Activated naive CD8-positive, alpha-beta T cell (primary cell): ENCODE measurements at regions not wholly inside any gene's neighbourhood (a gene's known extent, or its start where the extent isn't known, plus 50 kb on each side); places are given as distances from the start of the nearest gene placed in this dataset.

Experiments used
- H3K27ac Mint-ChIP-seq: one replicate; pipeline ENCODE4 v1.8.0; 2021; ENCODE audit warnings: mixed read lengths
- H3K27me3 Mint-ChIP-seq: one replicate; pipeline ENCODE4 v1.8.0; 2021; ENCODE audit warnings: mixed read lengths
- H3K36me3 Mint-ChIP-seq: one replicate; pipeline ENCODE4 v1.8.0; 2021; ENCODE audit warnings: mixed read lengths
- H3K4me1 Mint-ChIP-seq: one replicate; pipeline ENCODE4 v1.8.0; 2021; ENCODE audit warnings: low read depth, mixed read lengths
- H3K4me3 Mint-ChIP-seq: one replicate; pipeline ENCODE4 v1.8.0; 2021; ENCODE audit warnings: mild to moderate bottlenecking, mixed read lengths
- H3K9me3 Mint-ChIP-seq: one replicate; pipeline ENCODE4 v1.8.0; 2021; ENCODE audit warnings: low read depth, mixed read lengths

GRCh38 chr15:56868170-56868569, 50.3 kb upstream of the TCF12 start:
- H3K9me3 Mint-ChIP-seq = no peaks in the 10 kb centered on the region
- no peaks in the 10 kb centered on the region for H3K27me3 Mint-ChIP-seq
- H3K4me3 Mint-ChIP-seq = no peak overlapping the region
- no peaks in the 10 kb centered on the region for H3K4me1 Mint-ChIP-seq
- H3K27ac Mint-ChIP-seq = no peak overlapping the region
- H3K36me3 Mint-ChIP-seq = no peaks in the 10 kb centered on the region

DNA sequence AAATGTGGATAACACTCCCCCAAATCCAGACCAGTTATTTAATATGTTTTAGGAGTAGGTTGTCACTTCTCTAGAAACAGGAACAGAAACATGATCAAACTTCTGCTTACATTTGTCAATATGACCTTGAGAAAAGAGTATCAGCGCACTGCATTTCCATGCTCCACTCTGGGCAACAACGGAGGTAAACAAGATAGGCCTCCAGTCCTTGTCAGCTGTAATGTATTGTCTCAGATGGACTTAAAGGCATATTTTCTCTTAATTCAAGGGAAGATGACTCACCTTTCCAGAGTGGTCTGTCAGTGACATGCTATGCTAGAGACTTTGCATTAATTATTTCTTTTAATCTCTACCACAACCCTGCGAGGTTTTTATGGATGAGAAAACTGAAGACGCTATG, 51.6 kb upstream of the TCF12 start:
- H3K27me3 Mint-ChIP-seq = no peaks in the 10 kb centered on the region
- H3K4me3 Mint-ChIP-seq = no peak overlapping the region
- H3K27ac Mint-ChIP-seq = no peak overlapping the region
- H3K4me1 Mint-ChIP-seq = no peaks in the 10 kb centered on the region
- peaks cover 2% of the 10 kb centered on the region for H3K36me3 Mint-ChIP-seq
- H3K9me3 Mint-ChIP-seq = no peaks in the 10 kb centered on the region

GRCh38 chr15:56857828-56858227, 60.6 kb upstream of the TCF12 start:
- no peak overlapping the region for H3K27ac Mint-ChIP-seq
- no peaks in the 10 kb centered on the region for H3K27me3 Mint-ChIP-seq

DNA sequence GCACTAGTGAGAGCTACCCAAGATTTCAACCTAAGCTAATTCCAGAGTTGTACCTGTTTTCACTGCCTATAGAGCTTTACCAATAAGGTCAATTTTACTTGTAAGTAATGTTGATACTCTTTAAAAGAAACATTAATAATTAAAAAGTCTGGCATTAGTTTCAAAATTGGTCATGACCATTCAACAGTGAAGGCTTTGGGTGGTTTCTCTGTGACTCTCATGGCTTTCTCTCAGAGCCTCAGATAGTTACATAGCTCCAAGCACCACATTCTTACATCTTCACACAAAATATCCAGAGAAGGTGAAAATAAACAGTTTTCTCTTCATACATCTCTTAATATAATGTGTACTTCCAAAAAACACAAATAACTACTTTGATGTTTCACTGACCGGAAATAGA, 61.5 kb upstream of the TCF12 start:
- no peak overlapping the region for H3K27ac Mint-ChIP-seq
- no peak overlapping the region for H3K4me3 Mint-ChIP-seq
- no peaks in the 10 kb centered on the region for H3K4me1 Mint-ChIP-seq
- peaks cover 3% of the 10 kb centered on the region for H3K36me3 Mint-ChIP-seq
- no peaks in the 10 kb centered on the region for H3K27me3 Mint-ChIP-seq
- H3K9me3 Mint-ChIP-seq = no peaks in the 10 kb centered on the region

More at GRCh38 chr15:56857828-56858227, 60.6 kb upstream of the TCF12 start:
- no peaks in the 10 kb centered on the region for H3K9me3 Mint-ChIP-seq
- peaks cover 5% of the 10 kb centered on the region for H3K36me3 Mint-ChIP-seq
- H3K4me1 Mint-ChIP-seq = no peaks in the 10 kb centered on the region
- no peak overlapping the region for H3K4me3 Mint-ChIP-seq

- H3K9me3 Mint-ChIP-seq = no peaks in the 10 kb centered on the region
- no peak overlapping the region for H3K27ac Mint-ChIP-seq
- H3K27me3 Mint-ChIP-seq = peaks cover 1% of the 10 kb centered on the region
- H3K4me1 Mint-ChIP-seq = no peaks in the 10 kb centered on the region
- H3K4me3 Mint-ChIP-seq = no peak overlapping the region
- H3K36me3 Mint-ChIP-seq = peaks cover 4% of the 10 kb centered on the region
These were observed 73.6 kb upstream of the TCF12 start for GRCh38 chr15:56844892-56845291.

DNA sequence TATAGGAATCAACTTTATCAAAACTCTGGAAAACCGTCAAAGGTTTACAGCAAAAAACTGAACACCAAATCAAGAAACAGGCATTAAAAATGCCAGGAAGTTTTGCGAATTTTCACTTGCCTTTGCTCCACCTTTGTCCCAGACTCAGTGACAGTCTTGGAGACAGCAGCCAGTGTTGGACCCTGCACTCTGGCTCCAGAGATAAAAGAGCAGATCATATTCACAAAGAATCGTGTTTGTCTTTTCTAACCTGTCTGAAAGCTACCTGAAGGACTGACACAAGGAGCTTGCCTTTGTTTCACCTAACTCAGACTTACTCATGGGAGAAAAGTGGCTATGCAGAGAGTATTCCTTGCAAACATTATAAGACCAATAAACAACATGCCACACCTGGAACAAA, 74.0 kb upstream of the TCF12 start:
- no peak overlapping the region for H3K4me3 Mint-ChIP-seq
- peaks cover 1% of the 10 kb centered on the region for H3K27me3 Mint-ChIP-seq
- peaks cover 4% of the 10 kb centered on the region for H3K36me3 Mint-ChIP-seq
- no peaks in the 10 kb centered on the region for H3K9me3 Mint-ChIP-seq
- no peaks in the 10 kb centered on the region for H3K4me1 Mint-ChIP-seq
- no peak overlapping the region for H3K27ac Mint-ChIP-seq

DNA sequence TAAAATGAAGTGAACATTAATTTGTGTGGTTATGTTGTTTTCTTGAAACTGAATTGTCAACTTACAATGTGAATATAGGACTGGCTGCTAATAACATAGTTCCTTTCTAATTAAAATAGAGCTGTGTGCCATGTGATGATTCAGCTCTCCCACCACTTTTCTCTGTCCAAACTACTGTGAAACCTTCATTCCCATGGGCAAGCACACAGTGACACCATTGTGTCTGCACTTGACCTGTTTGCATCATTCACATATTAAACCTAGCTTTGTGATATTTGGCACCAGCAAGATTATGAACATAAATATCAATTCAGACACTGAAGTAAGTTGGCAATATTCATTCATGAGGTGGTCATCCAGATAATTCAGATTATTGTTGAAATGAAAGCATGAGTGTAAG, 78.8 kb upstream of the TCF12 start:
- Mint-ChIP-seq H3K27ac (no peak overlapping the region), H3K27me3 (peaks cover 1% of the 10 kb centered on the region), H3K4me3 (no peak overlapping the region), H3K9me3 (no peaks in the 10 kb centered on the region), H3K36me3 (no peaks in the 10 kb centered on the region), H3K4me1 (peaks cover 3% of the 10 kb centered on the region)

- no peak overlapping the region for H3K4me3 Mint-ChIP-seq
- H3K9me3 Mint-ChIP-seq = no peaks in the 10 kb centered on the region
- H3K27me3 Mint-ChIP-seq = peaks cover 1% of the 10 kb centered on the region
- no peaks in the 10 kb centered on the region for H3K36me3 Mint-ChIP-seq
- no peak overlapping the region for H3K27ac Mint-ChIP-seq
- H3K4me1 Mint-ChIP-seq = peaks cover 3% of the 10 kb centered on the region
These were observed 79.3 kb upstream of the TCF12 start for GRCh38 chr15:56839099-56839498.

GRCh38 chr15:56838085-56838484, 80.4 kb upstream of the TCF12 start:
- Mint-ChIP-seq H3K27ac (no peak overlapping the region), H3K4me3 (no peak overlapping the region), H3K4me1 (peaks cover 3% of the 10 kb centered on the region), H3K36me3 (no peaks in the 10 kb centered on the region), H3K27me3 (peaks cover 1% of the 10 kb centered on the region), H3K9me3 (no peaks in the 10 kb centered on the region)

DNA sequence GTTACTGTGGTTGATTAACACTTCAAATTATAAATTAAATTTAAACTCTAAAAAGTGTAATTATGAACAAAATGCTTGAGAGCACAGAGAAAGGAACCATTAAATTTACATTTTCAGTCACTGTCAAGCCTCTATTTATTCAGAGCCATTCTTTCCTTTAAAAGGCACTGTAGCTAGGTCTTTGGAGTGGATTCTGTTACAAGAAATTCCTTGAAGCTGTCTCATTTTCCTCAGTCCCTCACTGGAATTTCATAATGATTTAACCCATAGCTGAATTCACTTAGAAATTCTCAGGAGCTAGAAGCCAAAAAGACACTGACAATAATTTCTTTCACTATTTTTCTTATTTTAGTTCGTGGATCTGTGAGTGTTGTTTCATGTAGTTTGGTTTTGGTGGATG, 81.2 kb upstream of the TCF12 start:
- no peaks in the 10 kb centered on the region for H3K36me3 Mint-ChIP-seq
- no peak overlapping the region for H3K4me3 Mint-ChIP-seq
- peaks cover 1% of the 10 kb centered on the region for H3K27me3 Mint-ChIP-seq
- peaks cover 3% of the 10 kb centered on the region for H3K4me1 Mint-ChIP-seq
- no peak overlapping the region for H3K27ac Mint-ChIP-seq
- no peaks in the 10 kb centered on the region for H3K9me3 Mint-ChIP-seq

DNA sequence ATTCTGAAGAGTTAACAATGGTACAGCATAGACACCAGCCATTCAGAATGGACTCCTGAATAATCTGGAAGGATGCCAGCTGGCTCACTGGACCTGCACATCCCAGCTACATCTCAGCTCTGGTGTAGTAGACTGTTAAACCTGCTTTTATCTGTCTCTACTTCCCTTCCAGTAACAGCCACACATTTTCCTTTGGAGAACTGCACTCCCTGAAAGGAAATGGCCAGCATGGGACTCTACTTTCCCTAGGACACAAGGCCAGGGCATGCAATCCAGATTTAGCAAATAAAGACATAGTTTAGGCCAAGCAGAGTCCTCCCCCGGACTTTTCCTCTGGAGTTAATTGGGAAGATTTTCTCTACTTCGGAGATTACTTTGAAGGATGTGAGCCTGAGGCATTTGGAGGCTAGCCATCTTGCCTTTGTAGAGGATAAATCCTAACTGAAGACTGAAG, 82.7 kb upstream of the TCF12 start:
- H3K27me3 Mint-ChIP-seq = no peaks in the 10 kb centered on the region
- no peaks in the 10 kb centered on the region for H3K36me3 Mint-ChIP-seq
- peaks cover 3% of the 10 kb centered on the region for H3K4me1 Mint-ChIP-seq
- no peak overlapping the region for H3K27ac Mint-ChIP-seq
- no peaks in the 10 kb centered on the region for H3K9me3 Mint-ChIP-seq
- no peak overlapping the region for H3K4me3 Mint-ChIP-seq

GRCh38 chr15:56832125-56832524, 86.3 kb upstream of the TCF12 start:
- no peak overlapping the region for H3K4me3 Mint-ChIP-seq

GRCh38 chr15:56831467-56832005, 86.9 kb upstream of the TCF12 start:
- Mint-ChIP-seq H3K36me3 (no peaks in the 10 kb centered on the region), H3K4me3 (no peak overlapping the region), H3K9me3 (no peaks in the 10 kb centered on the region), H3K27ac (no peak overlapping the region), H3K4me1 (no peaks in the 10 kb centered on the region), H3K27me3 (no peaks in the 10 kb centered on the region)

More at GRCh38 chr15:56832125-56832524, 86.3 kb upstream of the TCF12 start:
- H3K9me3 Mint-ChIP-seq = no peaks in the 10 kb centered on the region
- H3K27ac Mint-ChIP-seq = no peak overlapping the region
- H3K27me3 Mint-ChIP-seq = no peaks in the 10 kb centered on the region
- H3K36me3 Mint-ChIP-seq = no peaks in the 10 kb centered on the region
- H3K4me1 Mint-ChIP-seq = no peaks in the 10 kb centered on the region

DNA sequence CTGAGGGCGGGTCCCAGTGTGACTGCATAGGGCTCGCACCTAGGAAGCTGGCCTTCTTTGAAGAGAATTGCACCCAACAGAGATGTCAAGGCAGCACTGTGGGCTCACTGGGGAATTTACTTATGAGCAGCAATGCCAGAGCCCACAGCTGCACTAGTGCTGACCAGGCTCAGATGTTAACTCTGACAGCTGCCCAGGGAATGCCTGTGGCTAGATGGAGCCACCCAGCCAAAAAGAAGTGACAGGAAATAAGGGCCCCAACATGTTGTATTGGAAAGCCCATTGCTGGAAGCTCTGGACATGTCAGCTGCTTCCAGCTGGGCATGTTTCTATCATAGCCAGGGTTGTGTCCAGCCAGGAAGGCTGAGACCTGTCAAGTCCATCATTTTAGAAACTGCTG, 90.9 kb upstream of the ZNF280D start:
- no peak overlapping the region for H3K4me3 Mint-ChIP-seq
- no peak overlapping the region for H3K27ac Mint-ChIP-seq
- peaks cover 2% of the 10 kb centered on the region for H3K36me3 Mint-ChIP-seq
- H3K4me1 Mint-ChIP-seq = no peaks in the 10 kb centered on the region
- no peaks in the 10 kb centered on the region for H3K9me3 Mint-ChIP-seq
- peaks cover 2% of the 10 kb centered on the region for H3K27me3 Mint-ChIP-seq

GRCh38 chr15:56821721-56822425, 88.6 kb upstream of the ZNF280D start:
- H3K27ac Mint-ChIP-seq = no peak overlapping the region
- H3K4me1 Mint-ChIP-seq = no peaks in the 10 kb centered on the region
- H3K36me3 Mint-ChIP-seq = peaks cover 2% of the 10 kb centered on the region
- H3K27me3 Mint-ChIP-seq = peaks cover 2% of the 10 kb centered on the region
- no peaks in the 10 kb centered on the region for H3K9me3 Mint-ChIP-seq
- no peak overlapping the region for H3K4me3 Mint-ChIP-seq

DNA sequence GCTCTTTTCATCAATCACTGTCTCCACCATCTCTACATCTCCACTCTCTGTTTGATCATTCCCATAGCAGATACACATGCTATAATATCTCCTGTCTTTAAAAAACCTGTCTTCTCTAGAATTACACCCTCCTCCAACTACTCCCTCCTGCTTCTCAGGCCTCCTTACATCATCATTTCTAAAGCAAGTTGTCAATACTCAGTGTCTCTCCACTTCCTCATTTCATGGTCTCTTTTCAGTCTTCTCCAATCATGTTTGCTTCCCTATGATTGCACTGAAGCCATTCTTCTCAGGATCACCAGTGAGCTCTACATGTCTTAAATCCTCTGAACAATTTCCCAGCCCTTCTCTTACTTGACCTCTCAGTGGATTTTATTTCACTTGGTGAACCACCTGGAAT, 87.0 kb upstream of the ZNF280D start:
- Mint-ChIP-seq H3K27me3 (peaks cover 2% of the 10 kb centered on the region), H3K9me3 (no peaks in the 10 kb centered on the region), H3K36me3 (peaks cover 2% of the 10 kb centered on the region), H3K4me1 (no peaks in the 10 kb centered on the region), H3K4me3 (no peak overlapping the region), H3K27ac (no peak overlapping the region)
